Psoas muscle (tissue), 7 donors: ENCODE measurements at regions not wholly inside any gene's neighbourhood (a gene's known extent, or its start where the extent isn't known, plus 50 kb on each side); places are given as distances from the start of the nearest gene placed in this dataset.

Experiments used
- ATAC-seq, 4 donors: fragments of 200-7000 bp; cut with Tn5 transposase; one replicate each; pipeline ENCODE4 v1.9.1; 2020; ENCODE audit warnings: moderate library complexity in 3 of 4, mild to moderate bottlenecking in 2 of 4
- DNase-seq, 2 donors: peaks; one replicate each; pipeline ENCODE4 v3.0.0-alpha.2; 2020
- H3K27ac ChIP-seq: fragments of 200-600 bp; one replicate; pipeline ENCODE4 v1.8.0; 2022
- H3K27me3 ChIP-seq, 3 donors: fragments of 200-600 bp in 1 of 3; one replicate each; pipeline versions ENCODE4 v1.6.1 to v1.8.0; 2013 to 2022; ENCODE audit warnings: low read length in 2 of 3, mild to moderate bottlenecking in 2 of 3, moderate library complexity in 1 of 3; ENCODE audit not compliant: insufficient read depth in 3 of 3
- H3K36me3 ChIP-seq, 2 donors: fragments of 200-600 bp in 1 of 2; one replicate each; pipeline versions ENCODE4 v1.6.1 to v1.8.0; 2013 to 2022; ENCODE audit warnings: low read depth in 1 of 2, mild to moderate bottlenecking in 1 of 2, moderate library complexity in 1 of 2; ENCODE audit not compliant: insufficient read depth in 1 of 2
- H3K4me1 ChIP-seq: fragments of 200-600 bp; one replicate; pipeline ENCODE4 v1.8.0; 2022
- H3K4me3 ChIP-seq: fragments of 200-600 bp; one replicate; pipeline ENCODE4 v1.8.0; 2022; ENCODE audit warnings: mild to moderate bottlenecking
- H3K9me3 ChIP-seq: fragments of 200-600 bp; one replicate; pipeline ENCODE4 v1.8.0; 2022
- WGBS, 3 donors: extraction: QIAGEN DNeasy Blood & Tissue Kit; methylation state at CpG; one replicate each; pipeline versions ENCODE4 v1.1.6 to v1.1.7; 2013; 5-methylcytosine and 5-hydroxymethylcytosine counted together
- intact Hi-C, 2 donors: fragments of 100-400 bp; cut with DNase I; formaldehyde crosslinking; loops; one replicate each; pipeline versions ENCODE4 v1.11.0 to v1.14.2; 2022
- TF ChIP-seq, protein P1 (sequence below): fragments of 200-600 bp; IDR thresholded peaks from one replicate; pipeline ENCODE4 v1.8.0; 2022; ENCODE audit warnings: antibody characterized with exemption
- donor health status: healthy with polysubstance abuse.
- donor health status: DM: no; HTN: no; CAD: no; lungs with moderate emphysema.
- donor health status: Bipolar disorder and iron deficiency.
- donor health status: healthy.
- donor health status: DM: yes; HTN: yes; CAD: no.
- donor health status: DM: no; HTN: no; CAD: no.
- donor health status: DM: yes; HTN: yes; CAD: no.

DNA sequence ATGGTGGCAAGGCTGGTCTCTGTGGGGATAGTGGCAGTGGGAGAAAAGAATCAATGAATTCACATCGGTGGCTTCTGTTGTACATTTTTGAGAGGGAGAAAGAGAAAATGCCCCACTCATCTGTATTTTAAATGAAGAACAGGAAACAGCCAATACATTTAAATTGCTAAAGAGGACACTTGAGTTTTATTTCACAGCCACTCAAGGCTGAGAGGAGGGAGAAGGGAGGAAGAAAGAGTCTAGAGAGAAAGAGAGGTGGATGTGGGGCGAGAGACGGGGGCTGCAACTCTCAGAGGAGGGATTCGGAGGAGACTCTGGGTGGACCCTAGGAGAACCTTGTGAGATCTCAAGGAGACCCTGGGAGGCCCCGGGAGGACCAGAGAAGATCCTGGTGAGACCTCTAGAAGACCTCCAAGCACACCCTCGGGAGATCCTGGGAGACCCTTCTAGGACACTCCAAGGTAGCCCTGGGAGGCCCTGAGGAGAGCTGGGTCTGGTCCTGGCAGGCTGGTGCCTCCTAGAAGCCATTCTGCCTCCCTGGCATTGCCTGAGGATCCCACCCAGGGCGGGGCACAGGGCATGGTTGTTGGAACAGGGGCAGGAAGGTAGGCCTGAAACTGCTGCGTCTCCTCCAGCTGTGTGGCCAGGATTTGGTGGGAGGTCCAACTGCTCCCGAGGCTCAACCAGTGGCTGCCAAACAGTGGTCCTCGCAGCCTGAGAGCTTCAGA, 91.0 kb upstream of the SHISAL1 start:
- TF ChIP-seq, protein P1, sequence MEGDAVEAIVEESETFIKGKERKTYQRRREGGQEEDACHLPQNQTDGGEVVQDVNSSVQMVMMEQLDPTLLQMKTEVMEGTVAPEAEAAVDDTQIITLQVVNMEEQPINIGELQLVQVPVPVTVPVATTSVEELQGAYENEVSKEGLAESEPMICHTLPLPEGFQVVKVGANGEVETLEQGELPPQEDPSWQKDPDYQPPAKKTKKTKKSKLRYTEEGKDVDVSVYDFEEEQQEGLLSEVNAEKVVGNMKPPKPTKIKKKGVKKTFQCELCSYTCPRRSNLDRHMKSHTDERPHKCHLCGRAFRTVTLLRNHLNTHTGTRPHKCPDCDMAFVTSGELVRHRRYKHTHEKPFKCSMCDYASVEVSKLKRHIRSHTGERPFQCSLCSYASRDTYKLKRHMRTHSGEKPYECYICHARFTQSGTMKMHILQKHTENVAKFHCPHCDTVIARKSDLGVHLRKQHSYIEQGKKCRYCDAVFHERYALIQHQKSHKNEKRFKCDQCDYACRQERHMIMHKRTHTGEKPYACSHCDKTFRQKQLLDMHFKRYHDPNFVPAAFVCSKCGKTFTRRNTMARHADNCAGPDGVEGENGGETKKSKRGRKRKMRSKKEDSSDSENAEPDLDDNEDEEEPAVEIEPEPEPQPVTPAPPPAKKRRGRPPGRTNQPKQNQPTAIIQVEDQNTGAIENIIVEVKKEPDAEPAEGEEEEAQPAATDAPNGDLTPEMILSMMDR, result no peak
- no peaks in the 10 kb centered on the region for H3K9me3 ChIP-seq
- H3K4me1 ChIP-seq, result no peaks in the 10 kb centered on the region
- no peaks in the 10 kb centered on the region for H3K36me3 ChIP-seq
- DNase-seq (peak in 1 of 2 donors; percentile 39), ATAC-seq (no peak)
- H3K27me3 ChIP-seq, result no peaks in the 10 kb centered on the region
- intact Hi-C loops, result no loop called here
- H3K27ac ChIP-seq, result no peak overlapping the region
- no peak overlapping the region for H3K4me3 ChIP-seq
- WGBS, 3 donors, result 76 to 83% (median 78%) methylated on average over 10 of the region's 10 CpGs

DNA sequence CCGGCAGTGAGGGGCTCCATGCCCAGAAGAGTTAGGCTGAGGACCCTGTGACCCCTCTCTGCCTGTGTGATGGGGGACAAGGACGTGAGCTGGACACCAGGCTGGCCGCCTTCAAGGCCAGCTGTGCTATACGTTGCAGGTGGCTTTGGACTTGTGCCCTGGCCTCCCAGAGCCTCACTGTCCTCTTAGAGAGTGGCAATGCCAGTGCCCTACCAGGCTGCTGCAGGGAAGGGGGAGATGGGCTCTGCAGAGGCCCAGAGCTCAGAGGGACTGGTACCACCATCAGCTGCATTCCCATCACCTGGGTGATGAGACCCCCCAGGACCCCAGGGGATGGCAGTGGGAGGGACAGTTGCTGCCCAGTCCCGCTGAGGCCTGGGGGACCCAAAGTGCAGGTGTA, 90.4 kb upstream of the SHISAL1 start:
- DNase-seq, result peak in 1 of 2 donors; percentile 25
- no peak for ATAC-seq
- Histone ChIP-seq H3K36me3 (no peaks in the 10 kb centered on the region), H3K4me1 (no peaks in the 10 kb centered on the region), H3K27ac (no peak overlapping the region), H3K9me3 (no peaks in the 10 kb centered on the region), H3K4me3 (no peak overlapping the region), H3K27me3 (no peaks in the 10 kb centered on the region)
- TF ChIP-seq, protein P1, result no peak
- WGBS, 3 donors, result 83 to 87% (median 84%) methylated on average over 5 of the region's 5 CpGs
- intact Hi-C loops, result no loop called here

DNA sequence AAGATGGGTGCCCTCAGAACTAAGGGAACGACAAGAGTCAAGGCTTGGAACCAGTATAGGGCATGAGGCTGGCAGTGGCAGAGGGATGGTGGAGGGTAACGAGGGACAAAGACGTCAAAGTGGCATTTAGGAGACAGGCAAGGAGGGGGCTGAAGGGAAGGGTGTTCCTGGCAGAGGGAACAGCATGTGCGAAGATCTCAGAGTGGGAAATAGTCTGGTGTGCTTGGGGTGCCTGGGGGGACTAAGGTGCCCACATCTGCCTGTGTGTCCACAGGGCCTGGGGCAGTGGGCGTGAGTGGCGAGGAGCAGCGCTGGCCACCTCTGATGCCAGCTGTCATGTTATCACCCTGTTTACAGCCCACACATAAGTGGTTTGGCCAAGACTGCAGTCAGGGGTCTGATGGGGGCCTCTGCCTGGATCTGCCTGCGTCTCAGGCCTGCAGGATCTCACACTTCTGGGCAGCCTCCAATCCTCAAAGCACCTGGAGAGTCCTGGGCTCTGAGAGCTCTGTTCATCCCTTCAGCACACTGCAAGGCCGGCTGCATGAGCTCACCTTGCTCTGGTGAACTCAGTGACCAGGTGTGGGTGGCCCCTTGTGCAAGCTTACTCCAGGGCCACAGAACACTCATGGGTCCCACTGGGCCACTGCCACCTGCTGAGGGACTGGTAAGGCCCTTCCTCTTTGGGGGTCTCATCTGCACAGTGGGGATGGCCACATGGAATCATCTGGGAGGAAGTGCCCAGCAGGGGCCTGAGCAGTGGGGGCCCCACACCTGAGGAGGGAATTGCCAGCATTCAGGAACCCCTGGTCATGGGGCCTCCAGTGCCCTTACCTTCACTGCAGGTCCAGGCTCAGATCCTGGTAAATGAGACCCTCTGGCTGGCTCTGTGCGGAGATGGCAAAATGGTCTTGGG, 89.7 kb upstream of the SHISAL1 start:
- WGBS, 3 donors, result 92 to 97% (median 95%) methylated on average over 10 of the region's 10 CpGs
- Histone ChIP-seq H3K4me3 (no peak overlapping the region), H3K4me1 (no peaks in the 10 kb centered on the region), H3K36me3 (no peaks in the 10 kb centered on the region), H3K27ac (no peak overlapping the region), H3K27me3 (peaks cover 0 to 2% (median 0%) of the 10 kb centered on the region in 3 donors), H3K9me3 (no peaks in the 10 kb centered on the region)
- ATAC-seq (no peak), DNase-seq (peak in 1 of 2 donors; percentile 18)
- intact Hi-C loops, result no loop called here
- TF ChIP-seq, protein P1, result no peak

DNA sequence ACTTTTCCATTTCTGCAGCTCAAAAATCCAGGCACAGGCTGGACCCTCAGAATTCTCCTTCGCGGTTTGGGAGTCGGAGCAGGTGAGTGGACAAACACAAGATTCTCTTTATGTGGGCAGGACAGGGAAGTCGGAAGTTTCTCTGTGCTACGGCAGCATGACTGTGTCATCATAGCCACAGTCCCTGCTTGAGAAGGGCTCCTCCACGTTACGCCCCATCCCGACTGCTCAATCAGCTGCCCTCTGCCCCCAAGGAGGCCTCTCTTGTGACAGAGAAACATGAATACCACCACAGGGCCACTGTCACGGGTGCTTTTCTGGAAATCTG, 89.0 kb upstream of the SHISAL1 start:
- no peak for DNase-seq

More for the DNA sequence above, 89.0 kb upstream of the SHISAL1 start:
- peaks cover 0 to 7% (median 0%) of the 10 kb centered on the region in 3 donors for H3K27me3 ChIP-seq
- no peak for ATAC-seq
- no peaks in the 10 kb centered on the region for H3K4me1 ChIP-seq
- TF ChIP-seq, protein P1, result no peak
- H3K4me3 ChIP-seq, result no peak overlapping the region
- intact Hi-C loops, result no loop called here
- WGBS, 3 donors, result 67 to 84% (median 79%) methylated on average over 9 of the region's 9 CpGs
- H3K9me3 ChIP-seq, result no peaks in the 10 kb centered on the region
- no peak overlapping the region for H3K27ac ChIP-seq
- H3K36me3 ChIP-seq, result no peaks in the 10 kb centered on the region
